ENCODE measurements at regions not wholly inside any gene's neighbourhood (a gene's known extent, or its start where the extent isn't known, plus 50 kb on each side); places are given as distances from the start of the nearest gene placed in this dataset.

- TF ChIP-seq ZNF462 (CRISPR knock-in tag; IDR thresholded peaks at IDR 0.05): no peak
- TF ChIP-seq, protein P1, sequence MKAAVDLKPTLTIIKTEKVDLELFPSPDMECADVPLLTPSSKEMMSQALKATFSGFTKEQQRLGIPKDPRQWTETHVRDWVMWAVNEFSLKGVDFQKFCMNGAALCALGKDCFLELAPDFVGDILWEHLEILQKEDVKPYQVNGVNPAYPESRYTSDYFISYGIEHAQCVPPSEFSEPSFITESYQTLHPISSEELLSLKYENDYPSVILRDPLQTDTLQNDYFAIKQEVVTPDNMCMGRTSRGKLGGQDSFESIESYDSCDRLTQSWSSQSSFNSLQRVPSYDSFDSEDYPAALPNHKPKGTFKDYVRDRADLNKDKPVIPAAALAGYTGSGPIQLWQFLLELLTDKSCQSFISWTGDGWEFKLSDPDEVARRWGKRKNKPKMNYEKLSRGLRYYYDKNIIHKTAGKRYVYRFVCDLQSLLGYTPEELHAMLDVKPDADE (IDR thresholded peaks at IDR 0.05): no peak
- TF ChIP-seq CTCF (conservative IDR thresholded peaks at IDR 0.05; ENCODE audit: low read depth in 2 of 2): no peak
- no peak for TF ChIP-seq POLR2AphosphoS5 (IDR thresholded peaks at IDR 0.05; ENCODE audit: low read depth)
- TF ChIP-seq NANOG (IDR thresholded peaks at IDR 0.05; ENCODE audit: borderline replicate concordance): no peak
- TF ChIP-seq EZH2 (IDR thresholded peaks at IDR 0.05; ENCODE audit: low read depth, unreplicated experiment): no peak
- TF ChIP-seq, protein P2, sequence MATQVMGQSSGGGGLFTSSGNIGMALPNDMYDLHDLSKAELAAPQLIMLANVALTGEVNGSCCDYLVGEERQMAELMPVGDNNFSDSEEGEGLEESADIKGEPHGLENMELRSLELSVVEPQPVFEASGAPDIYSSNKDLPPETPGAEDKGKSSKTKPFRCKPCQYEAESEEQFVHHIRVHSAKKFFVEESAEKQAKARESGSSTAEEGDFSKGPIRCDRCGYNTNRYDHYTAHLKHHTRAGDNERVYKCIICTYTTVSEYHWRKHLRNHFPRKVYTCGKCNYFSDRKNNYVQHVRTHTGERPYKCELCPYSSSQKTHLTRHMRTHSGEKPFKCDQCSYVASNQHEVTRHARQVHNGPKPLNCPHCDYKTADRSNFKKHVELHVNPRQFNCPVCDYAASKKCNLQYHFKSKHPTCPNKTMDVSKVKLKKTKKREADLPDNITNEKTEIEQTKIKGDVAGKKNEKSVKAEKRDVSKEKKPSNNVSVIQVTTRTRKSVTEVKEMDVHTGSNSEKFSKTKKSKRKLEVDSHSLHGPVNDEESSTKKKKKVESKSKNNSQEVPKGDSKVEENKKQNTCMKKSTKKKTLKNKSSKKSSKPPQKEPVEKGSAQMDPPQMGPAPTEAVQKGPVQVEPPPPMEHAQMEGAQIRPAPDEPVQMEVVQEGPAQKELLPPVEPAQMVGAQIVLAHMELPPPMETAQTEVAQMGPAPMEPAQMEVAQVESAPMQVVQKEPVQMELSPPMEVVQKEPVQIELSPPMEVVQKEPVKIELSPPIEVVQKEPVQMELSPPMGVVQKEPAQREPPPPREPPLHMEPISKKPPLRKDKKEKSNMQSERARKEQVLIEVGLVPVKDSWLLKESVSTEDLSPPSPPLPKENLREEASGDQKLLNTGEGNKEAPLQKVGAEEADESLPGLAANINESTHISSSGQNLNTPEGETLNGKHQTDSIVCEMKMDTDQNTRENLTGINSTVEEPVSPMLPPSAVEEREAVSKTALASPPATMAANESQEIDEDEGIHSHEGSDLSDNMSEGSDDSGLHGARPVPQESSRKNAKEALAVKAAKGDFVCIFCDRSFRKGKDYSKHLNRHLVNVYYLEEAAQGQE (IDR thresholded peaks at IDR 0.05; ENCODE audit: unreplicated experiment): no peak
Measured at GRCh38 chr15:95368755-95369601, 961.5 kb upstream of the NR2F2 start (continued).
